Stimulated activated CD4-positive, alpha-beta T cell treated with anti-CD3 and anti-CD28 coated beads, Interleukin-4, amount 100 ng/mL, for 48 hours (primary cell): ENCODE measurements at regions not wholly inside any gene's neighbourhood (a gene's known extent, or its start where the extent isn't known, plus 50 kb on each side); places are given as distances from the start of the nearest gene placed in this dataset.

Experiments
- DNase-seq, 2 donors: peaks; one replicate each; pipeline ENCODE4 v3.0.0-alpha.2; 2020; ENCODE audit warnings: low read depth in 2 of 2

DNA sequence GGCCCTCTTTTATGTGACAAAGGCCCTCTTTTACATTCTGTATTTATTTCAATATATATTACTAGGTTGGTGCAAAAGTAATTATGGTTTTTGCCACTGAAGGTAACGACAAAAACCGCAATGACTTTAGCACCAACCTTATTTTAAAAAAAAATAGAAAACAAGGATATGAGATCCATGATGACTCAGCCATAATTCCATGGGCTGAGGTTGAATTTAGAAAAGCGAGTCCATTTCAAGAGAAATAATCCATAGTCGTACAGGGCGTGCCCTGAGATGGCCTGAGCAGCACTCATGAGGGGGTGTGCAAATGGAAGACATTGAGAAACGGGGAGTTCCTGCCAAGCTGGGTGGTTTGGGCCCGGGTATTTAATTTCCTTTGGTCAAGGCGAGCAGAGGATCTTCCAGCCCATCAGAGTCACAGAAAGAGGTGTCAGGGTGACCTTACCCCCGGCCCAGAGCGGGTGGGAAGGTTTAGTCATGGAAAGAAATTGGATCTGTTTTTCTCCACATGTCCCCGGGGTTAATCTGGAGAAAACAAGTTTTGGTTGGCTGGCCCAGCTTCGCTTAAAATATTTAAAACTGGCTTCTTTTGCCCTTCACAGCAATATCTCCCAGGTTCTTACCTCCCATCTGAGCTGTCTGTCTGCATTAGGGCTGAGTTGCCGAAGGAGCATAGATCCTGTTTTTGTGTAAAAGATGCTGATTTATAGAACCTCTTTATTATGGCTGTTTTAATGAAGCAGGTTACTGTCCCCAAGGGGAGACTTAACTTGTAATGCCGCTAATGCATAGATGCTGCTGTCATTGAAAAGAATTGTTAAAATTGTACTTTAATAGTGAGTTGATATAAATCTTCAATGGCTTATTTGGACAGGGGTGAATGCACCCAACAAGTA is 255.6 kb downstream of the PREX1 start:
- no peak for DNase-seq

DNA sequence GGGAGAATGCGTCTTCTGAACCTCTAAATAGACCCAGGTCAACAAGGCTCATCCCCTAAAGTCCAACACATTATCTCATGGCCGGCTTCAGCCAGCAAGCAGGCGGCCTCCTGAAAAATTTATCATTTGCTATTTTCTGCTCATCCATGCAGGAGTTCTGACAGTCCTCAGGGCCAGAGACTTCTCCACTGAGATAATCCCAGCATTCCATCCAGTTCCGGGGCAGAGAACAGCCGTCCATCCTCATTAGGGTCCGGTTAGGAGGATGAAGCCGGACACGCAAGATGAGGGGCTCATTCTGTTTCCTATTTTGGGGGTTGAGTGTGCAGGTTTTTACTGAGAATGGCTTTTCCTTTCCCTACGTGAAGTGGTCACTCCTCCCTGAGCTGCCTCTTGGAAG is 258.1 kb downstream of the PREX1 start:
- DNase-seq: no peak

DNA sequence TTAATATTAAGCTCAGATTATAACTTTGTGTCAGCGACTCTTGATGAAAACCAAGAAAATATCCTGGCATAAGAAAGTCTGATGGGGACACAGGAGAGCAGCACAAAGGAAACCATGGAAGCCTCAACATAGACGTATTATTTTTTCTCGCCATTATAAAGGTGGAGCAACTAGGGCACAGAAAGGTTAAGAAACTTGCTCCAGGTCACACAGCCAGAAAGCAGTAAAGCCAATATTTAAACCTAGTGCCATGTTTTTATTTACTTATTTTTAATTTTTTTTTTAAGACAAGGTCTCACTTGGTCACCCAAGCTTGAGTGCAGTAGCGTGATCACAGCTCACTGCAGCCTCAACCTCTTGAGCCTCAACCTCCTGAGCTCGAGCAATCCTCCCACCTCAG is 259.3 kb downstream of the PREX1 start:
- DNase-seq: no peak

DNA sequence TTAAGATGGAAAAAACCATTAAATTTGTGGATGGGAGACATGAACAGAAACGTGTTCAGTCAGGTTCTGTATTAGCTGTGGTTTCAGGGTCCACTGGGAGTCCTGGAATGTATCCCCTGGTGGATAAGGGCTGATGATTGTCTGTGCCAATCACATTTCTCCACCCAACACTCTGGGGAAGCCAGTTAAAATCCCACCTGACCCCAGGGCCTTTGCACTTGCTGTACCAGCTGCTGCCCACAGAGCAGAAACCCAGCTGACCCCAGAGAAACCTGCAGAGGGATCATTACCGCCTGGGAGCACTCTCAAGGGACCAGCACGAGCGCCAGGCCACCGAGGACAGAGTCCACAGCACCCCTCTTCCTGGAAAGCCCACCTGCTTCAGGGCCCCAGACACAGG is 260.7 kb downstream of the PREX1 start:
- no peak for DNase-seq

DNA sequence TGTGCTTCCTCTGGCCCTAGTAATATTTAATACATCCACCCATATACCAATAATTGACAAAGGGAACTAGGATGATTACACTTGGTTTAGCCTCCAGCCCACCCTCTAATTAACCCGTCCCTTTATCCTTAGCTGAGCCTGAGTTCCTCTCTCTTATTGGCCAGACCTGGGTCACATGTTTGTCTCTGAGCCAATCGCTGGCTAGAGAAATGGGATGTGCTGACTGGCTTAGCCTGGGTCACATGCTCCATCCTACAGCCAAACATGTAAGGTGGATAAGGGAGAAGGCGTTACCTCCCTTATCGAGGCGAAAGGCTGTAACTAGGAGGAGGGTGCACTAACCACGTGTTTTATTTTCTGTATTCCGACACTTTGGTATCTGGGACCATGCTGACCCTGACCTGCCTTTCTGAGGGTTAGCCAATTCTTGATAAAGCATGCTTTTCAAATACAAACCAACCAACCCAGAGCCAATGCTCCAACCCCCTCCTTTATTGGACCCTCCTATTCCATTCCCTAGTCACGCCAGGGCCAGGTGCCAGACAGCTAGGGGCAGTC is 262.7 kb downstream of the PREX1 start:
- no peak for DNase-seq

DNA sequence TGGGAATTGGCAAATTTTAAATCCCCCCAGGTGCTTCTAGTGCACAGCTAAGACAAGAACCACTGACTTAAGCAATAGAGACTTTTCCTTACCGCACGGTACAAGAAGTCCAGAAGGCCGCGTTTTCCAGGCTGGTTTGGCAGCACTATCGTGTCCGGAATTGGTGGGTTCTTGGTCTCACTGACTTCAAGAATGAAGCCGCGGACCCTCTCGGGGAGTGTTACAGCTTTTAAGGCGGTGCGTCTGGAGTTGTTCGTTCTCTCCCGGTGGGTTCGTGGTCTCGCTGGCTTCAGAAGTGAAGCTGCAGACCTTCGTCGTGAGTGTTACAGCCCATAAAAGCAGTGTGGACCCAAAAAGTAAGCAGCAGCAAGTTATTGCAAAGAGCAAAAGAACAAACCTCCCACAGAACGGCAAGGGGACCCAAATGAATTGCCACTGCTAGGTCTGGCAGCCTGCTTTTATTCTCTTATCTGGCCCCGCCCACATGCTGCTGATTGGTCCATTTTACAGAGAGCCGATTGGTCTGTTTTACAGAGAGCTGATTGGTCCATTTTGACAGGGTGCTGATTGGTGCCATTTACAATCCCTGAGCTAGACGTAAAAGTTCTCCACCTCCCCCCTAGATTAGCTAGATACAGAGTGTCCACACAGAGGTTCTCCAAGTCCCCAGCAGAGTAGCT is 264.5 kb downstream of the PREX1 start:
- DNase-seq: no peak

DNA sequence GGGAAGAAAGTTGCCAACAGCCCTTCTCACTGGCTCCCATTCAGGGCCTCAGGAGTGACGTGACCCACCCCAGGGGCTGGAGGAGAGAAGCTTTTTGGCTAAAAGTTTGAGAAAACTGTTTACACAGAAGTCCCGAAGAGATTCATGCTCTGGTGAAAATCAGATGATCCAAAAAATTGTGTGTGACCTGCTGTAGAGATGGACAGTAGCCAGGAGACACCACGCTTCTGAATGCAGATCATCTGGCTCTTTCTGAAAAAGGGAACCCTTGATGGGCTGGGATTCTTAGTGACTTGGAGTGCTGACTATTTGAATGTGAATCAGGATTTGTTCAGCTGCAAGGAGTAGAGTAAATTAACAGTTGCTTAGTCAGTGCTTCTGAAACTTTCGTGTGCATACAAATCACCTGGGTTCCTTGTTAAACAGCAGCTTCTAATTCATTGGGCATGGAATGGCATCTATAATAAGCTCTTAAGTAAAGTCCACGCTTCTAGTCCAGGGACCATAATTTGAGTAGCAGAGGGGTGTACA is 265.1 kb downstream of the PREX1 start:
- DNase-seq: no peak

DNA sequence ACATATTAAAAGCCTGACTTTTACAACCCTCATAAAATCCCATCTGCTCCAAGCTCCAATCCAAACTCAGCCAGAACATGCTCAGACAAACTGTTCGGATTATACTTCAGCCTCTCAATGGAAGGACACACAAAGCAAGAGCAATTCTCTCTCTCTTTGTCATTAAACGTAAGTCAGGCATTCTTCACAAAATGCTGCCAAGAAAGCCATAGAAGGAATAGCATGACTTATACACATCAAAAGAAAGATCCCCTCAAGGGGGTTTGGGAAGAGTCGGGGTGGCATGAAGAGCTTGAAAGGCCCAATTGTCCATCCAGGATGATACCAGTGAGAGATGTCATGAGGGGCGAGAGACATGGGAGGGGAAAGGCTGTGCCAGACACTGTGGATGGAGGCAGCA is 268.9 kb downstream of the PREX1 start:
- no peak for DNase-seq

DNA sequence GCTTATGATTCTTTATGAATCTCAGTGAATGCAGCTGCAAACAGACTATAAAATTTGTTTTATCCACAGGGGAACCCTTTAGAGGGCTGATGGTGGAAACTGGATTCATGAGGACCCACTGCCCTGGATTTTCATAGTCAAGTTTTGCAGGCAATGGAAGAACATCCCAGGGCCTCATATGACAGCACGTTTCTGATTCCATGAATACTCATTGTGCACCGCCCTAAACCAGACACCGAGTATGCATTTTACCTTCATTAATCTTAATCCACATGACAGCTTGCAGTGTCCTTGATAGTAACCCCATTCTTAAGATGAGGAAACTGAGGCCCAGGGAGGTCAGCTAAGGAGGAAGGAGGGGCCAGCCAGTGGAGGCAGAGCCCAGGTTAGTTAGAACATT is 270.4 kb downstream of the PREX1 start:
- no peak for DNase-seq

DNA sequence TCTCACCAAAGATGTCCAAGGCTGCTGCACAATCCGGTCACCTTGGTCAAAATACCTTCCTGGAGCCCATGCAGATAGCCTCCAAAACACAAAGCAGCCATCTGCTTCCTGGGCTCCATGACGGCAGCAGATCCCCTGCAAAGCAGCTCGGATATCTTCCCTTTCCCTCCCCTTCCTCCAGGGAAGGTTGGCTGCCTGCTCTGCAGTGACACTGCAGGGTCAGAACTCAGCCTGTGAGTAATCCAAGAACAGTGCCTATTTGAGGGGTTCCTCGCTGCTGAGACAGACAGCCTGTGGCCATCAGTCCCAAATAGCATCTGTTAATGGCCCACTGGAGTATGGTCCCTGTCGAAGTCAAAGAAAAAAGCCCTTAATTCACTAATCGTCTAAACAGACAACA is 270.8 kb downstream of the PREX1 start:
- DNase-seq: no peak

DNA sequence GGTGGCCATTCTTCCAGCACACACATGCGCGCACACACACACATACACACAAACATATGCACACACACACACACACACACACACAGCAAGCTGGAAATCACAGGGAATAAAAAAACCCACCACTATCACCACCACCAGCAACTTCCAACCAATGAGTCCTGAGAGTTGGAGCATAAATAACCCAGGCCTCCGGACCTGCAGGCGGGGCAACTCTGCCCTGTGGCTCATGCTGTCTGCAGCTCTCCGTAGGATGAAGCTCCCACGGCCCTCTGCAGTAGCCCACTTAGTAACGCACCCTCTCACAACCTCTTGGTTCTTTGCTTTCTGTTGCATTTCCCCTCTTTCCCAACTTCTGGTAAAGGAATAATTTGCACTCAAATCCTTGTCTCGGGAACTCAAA is 275.2 kb downstream of the PREX1 start:
- DNase-seq: no peak

DNA sequence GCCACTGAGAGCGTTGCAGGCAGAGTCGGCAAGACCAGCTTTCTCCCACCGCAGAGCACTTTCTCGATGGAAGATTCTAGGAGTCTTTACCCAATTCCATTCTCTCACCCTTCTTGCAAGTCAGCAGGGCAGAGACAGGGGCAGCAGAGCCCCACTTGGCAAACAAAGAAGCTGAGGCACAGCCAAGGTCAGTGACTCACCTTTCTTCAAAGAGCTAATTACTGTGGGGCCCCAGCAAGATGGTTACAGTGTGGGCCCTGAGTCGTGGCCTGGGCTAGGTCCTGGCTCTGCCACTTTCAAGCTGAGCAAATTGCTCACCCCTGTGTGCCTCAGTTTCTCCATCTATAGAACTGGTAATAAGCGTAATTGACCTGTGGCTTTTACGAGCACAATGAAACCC is 277.0 kb downstream of the PREX1 start:
- DNase-seq: no peak

DNA sequence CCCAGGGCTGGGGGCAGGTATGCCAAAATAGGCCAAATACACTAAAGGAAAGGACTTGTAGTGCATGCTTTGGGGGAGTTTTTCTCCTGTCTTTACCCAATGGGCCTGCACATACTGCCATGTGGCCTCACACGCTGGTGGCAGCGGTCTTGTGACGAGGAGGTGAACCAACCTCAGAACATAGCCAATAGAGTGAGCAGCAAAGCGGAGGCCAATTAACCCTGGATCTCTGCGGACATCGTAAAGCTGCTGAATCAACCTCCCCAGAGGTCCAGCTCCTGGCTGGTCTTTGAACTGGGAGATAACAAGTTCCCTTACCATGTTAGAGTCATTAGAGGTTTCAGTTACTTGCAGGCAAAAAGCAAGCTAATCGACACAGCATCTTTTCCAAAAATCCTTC is 280.1 kb downstream of the PREX1 start:
- no peak for DNase-seq

DNA sequence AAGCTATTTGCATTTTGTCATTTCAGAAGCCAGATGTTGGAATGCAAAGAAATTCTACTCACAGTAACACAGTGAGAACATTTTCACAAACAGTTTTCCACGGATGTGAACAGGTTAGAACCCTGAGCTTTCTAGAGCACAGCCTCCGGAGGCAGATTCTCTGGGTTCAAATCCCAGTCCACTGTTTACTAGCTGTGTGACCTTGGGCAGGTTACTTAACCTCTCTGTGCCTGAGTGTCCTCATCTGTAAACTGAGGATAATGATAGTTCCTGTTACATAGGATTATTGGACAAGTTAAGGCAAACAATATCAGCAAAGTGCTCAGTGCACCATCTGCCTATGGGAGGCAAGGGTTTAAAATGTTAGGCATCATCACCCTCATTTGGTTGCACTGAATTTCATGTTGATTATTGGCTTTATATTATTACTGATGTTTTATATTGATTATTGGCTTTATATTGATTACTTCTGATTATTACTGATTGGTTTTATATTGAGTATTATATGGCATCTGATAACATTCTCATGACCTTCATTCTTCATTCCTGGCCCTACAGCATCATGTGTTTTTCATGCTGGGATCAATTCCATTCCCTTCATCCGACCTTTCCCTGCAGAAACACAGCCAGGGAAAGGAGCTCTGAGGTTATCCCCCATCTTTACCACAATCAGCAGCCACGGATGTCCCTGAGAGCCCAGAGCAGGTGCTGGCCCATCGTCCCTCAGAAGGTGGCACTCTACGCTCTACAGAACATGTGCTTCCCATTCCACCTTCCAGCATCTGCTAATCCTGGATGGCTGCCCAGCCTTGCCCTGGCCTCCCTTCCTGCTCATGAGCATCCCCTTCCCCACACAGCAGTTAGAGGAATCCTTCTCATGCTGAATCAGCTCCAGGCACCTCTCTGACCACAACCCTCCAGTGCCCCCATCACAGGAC is 283.1 kb downstream of the PREX1 start:
- DNase-seq: no peak

DNA sequence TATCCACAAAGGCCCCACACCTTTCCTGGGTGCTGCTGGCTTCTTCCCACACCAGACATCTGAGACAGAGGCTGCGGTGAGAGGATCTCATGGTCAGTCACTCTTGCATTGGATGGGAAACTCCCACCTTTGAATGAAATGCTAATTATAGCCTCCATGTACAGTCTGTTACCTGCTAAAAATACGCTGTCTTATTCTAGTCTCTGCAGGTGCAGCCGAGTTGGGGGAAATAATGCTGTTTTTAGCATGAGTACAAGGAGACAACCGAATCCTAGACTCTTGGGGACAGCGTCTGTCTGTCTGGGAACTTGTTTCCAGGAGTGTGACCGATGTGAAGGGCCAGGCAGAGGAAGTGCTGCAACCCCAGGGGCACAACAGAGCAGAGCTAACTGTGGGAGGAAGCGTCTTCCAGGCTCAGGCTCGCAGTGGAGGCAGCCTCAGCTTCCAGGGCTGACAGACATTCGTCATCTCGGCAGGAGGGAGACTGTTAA is 286.2 kb downstream of the PREX1 start:
- no peak for DNase-seq

DNA sequence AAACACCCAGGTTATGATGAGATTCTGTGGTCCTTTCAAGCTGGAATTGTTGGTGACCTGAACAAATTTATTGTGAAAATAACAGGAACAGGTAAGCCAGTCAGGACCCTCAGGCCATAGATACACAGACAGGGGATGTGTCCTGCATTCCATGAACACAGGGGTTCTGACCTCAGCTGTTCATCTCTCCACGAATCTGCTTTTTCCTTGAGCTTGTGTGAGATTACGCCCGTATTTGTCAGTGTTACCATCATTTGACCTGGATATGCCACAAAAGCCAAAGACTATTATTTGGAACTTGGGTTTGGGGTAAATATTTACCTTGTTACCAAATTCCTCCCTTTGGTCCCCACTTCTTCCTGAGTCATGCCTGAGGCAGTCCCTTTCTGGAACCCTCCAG is 288.9 kb downstream of the PREX1 start:
- no peak for DNase-seq

DNA sequence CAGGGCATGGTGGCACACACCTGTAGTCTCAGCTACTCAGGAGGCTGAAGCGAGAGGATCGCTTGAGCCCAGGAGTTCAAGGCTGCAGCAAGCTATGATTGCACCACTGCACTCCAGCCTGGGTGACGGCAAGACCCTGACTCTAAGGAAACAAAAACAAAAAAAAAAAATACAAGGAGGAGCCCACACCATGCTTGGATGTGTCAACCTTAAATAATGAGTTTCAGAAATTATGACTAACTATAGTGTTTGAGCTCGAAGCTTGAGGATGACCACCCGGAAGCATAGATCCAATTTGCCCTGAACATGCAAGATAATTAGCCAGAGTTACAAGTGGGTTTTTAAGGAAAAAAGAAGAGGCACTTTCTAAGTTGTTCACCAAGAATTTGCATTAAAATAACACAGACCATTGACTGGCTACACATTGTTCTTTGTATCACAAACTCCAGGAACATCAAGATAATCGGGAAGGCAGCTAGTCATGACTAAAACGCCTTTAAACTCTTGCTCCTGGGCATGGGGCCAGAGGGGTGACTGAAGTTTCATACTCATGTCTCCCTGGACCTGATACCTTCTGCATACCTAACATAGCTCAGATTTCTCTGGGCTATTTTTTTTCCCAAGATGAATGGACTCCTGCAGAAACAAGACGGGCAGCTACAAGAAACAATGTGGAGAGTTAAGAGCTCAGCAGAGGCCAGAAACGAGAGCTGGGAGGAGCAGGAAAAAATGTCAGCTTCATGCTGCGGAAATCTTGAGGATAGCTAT is 289.6 kb downstream of the PREX1 start:
- no peak for DNase-seq

DNA sequence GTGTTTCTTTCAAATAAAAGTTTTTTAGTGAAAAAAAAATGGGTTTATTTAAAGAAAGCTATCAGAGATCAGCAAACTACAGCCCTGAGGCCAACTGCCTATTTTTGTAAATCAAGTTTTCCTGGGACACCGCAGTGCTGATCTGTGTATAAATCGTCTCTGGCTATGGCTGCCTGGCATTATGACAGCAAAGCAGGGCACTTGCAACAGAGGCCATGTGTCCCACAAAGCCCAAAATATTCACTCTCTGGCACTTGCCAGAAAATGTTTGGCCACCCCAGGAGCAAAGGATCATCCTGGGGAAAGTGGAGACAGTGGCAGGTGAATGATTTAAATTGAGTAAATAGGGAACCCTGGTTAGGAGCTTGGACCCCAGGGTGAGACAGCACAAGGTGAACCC is 291.6 kb downstream of the PREX1 start:
- no peak for DNase-seq

DNA sequence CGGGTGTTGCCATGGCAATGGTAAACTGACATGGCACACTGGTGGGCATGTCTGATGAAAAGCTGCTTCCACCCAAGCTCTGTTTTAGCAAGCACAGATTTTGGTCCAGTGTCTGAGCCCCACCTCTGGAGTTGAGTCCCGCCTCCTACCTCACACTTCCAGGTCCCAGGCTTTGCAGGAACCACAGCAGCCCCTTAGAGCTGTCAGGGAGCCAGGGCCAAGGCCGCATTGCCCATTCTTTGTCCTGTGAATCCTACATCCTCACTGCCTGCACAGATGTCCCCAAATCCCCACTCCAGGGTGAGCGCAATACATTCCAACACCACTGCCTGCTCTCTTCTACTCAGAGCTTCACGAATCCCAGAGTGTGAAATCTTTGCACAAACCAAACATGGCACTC is 292.2 kb downstream of the PREX1 start:
- no peak for DNase-seq

DNA sequence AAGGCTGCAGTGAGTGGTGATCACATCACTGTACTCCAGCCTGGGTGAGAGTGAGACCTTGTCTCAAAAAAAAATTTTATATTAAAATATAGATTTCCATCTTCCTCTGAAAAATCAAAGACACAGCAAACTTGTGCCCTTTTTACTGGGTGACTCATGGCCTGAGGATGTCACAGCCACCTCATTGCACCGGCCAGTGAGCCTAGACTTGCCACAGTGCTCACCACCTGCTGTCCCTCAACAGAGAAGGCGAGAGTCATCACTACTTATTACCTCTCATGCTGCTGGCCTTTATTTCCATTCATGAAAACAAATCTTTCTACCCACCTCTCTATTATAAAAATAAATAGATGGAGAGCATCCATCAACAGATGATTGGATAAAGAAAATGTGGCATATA is 295.8 kb downstream of the PREX1 start:
- DNase-seq: no peak

DNA sequence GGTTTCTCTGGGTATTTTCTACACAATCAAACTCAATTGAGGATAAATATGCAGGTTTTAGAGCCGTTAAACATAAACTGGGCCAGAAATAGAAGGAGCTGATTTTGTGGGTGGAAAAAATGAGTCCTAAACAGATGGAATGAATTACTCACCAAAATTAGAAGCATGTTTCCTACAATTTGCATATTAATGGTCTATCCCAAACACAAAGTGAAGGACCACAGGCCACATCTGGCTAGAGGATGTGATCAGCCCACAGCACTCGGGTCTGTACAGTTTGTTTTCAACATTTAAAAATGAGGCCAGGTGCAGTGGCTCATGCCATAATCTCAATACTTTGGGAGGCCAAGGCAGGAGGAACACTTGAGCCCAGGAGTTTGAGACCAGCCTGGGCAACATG is 296.3 kb downstream of the PREX1 start:
- DNase-seq: no peak
